ENCODE measurements at regions not wholly inside any gene's neighbourhood (a gene's known extent, or its start where the extent isn't known, plus 50 kb on each side); places are given as distances from the start of the nearest gene placed in this dataset.

DNA sequence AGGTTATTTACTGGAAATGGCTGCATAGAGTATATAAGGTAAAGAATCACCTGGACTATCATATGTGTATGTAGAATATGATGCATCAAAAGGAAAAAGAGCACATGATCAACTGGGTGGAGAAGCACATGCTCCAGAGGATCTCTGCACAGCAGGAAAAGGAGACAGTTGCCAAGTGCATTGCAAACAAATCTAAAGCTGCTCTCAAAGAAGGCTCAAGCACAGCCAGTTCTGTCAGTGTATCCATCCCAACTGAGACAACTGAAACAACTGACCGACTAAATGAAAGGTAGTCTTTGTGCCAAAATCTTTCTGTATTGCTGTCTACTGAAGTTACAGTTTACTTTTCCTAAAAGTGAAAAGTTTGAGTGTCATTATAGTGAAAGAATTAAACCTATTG, 83.2 kb upstream of the SGCE start:
- TF ChIP-seq POLR2A (IDR thresholded peaks at IDR 0.05; ENCODE audit: low read depth, low read length) (no peak), POLR2AphosphoS5 (IDR thresholded peaks at IDR 0.05; ENCODE audit: low read depth, low read length) (no peak), TAF1 (IDR thresholded peaks at IDR 0.05; ENCODE audit: low read depth, low read length) (no peak)
